ENCODE measurements at regions not wholly inside any gene's neighbourhood (a gene's known extent, or its start where the extent isn't known, plus 50 kb on each side); places are given as distances from the start of the nearest gene placed in this dataset.
"Not testable (repeated sequence)": the region's sequence is repeated elsewhere in the genome, so short reads cannot be mapped to it uniquely, and the experiment has no call there.

DNA sequence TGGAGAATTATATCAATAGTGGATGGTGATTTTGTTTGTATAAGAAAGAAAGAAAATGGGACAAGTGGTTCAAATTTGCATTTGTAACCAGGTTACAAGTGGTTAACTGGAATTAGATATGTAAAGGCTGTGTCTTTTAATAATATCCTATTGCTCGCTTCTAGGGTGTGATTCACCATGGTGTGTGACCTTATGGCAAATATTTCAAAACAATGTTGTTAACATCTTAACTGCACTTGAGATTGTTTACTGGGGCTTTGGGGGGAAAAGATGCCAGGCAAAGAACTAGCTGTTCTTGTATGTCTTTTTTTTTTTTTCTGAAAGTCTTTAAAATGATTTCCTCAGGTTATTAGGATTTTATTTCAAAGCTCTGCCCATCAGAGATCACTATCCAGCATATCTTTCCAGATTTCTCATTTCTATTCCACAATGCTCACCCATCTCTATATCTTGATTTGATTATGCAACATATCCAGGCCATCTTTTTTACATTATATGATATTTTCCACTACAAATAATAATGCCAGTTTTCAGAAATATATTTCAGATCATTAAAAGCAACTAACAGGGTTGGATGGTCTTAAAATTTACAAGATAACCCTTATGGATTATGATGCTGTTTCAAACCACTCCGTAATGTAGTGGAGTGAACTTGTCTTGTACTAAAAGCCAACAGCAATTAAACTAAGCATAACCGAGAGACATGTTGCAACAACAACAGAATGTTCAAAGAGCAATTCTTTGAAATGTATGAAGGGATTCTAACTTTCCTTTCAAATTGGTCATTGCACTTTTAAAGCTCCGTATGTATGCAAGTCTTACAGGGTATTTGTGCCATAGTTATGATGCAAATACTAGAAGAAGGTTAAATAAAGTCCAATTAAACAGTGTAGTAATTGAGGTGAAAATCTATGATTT, 341.5 kb upstream of the ETAA1 start:
- DNase-seq: no peak

DNA sequence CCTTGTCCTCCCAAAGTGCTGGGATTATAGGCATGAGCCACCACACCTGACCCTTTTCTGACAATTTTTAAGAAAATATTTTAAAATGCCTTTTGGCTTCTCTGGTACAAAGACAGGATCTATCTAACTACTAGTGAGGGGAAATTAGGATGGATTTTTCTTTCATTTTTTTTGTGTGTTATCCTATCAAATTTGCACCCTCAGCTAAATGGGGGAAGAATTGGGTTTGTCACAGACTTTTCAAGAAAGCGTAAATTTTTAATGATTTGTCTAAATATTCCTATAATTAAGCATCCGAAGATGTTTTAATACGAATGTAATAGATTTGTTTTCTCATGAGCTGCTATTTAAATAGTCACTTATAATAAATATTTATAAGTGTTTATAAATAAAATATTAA, 340.0 kb upstream of the ETAA1 start:
- DNase-seq: no peak

DNA sequence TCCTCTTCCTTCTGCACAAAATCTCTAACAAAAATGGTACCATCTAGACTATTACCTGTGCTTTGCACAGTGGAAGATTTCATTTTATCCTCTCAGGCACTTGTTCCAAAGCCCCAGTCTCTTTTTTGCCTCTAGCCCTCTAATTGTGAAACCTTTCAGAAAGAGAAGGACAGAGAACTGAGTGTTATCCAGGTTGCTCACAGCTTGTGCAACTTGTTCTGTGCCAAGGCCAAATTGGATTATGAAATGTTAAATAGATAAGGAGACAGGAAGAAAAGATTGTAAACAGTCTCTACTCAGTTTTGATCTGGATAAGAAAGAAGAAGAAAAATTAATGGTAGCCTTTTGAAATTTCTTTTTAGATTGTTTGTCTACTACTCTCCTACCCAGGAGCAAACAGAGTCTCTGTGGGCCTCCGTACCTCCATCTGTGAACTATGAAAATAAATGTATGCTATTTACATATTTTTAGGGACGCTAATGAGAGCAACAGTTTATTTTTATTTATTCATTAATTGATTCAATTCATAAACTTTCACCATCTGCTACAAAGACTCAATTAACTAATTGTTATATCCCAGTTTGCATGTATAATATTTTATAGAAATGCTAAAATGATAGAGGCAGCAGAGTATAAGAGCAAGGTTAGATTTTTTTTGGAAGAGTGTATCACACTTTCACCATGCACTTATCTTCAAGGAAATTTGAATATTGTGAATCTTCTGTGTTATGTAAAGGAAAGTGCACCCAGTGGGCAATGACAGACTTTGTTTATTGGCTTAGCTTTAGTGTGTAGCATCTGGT, 339.0 kb upstream of the ETAA1 start:
- DNase-seq: no peak

DNA sequence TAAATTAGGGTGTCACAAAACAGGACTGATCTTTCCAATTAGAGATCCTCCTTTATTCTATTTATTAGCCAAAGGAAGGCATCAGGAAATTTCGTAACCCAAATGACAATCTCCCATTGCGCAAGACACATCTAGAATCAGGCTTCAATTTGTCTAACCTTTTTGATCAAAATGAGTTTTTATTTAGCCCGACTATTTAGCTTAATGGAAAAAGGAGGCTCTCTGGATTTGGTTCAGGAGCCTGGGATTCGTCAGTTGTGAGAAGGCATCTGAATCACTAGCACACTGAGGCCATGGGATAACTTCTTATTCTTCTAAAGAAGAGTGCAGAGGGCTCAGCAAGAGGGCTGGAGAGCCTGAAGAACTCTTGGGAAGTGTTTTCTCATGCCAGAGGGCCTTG, 332.1 kb upstream of the ETAA1 start:
- no peak for DNase-seq

DNA sequence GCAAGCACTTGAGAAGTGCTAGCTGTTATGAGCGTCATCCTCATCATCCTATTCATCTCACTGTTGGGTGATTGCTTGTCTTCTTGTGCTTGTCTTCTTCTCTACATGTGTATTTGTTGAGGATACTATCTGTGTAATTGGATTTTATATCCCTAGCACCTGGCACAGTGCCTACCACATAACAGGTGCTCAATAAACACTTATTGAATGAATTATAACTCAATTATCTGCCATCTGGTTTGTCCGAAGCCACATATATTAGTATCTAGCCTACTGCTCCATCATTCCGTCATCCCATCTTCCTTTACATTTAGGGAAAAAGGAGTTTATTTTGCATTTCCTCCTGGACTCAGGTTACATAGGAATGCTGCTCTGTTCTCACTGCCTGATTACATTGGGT, 330.4 kb upstream of the ETAA1 start:
- no peak for DNase-seq

DNA sequence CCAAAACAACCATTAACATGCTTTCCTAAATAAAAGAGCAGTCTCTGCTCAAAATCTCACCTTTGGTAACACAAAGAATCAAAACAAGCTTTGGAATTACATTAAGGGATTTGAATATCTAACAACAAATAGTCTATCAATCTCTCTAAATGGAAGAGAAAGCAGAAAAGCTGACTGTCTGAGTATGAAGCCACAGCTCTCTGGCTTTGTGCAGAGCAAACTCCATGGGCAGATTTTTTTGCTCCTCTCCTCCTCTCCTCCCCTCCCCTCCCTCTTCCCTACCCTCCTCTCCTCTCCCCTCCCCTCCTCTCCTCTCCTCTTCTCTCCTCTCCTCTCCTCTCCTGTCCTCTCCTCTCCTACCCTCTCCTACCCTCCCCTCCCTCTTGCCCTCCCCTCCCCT, 329.5 kb upstream of the ETAA1 start:
- DNase-seq: no peak

DNA sequence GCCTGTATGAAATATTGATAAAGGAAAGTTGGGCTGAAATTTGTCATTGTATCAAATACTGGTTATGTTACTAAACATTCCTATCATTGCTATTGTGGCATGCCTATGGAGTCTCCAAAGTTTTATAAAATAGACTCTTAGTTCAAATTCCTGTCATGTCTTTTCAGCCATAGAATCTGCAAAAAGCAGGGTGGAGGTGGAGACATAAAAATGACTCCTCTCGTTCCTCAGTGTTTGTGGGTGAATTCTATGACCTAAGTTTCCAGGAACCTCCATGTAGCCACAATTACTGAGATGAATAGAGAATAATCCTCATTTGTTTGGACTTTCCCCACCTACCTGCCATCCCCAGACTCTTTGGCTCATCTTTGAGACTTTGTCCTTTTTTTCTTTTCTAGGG, 326.3 kb upstream of the ETAA1 start:
- DNase-seq: no peak

DNA sequence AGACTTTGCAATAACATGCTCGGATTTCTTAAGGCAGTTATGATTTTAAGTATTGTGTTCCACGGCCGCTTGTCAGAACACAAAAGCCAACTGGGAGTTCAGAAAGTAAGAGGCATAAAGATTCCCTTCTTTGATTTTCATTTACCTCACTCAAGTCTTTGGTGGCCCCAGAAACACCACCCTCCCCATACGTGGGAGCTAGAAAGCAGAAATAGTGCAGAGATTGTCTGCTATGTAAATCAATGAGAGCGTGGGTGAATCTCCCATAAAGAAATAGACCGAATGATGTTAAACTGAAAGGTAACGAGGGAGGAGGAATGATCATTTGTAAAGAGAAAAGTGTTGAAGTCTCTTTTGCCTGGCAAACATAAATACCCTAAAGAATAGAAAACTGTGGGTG, 322.1 kb upstream of the ETAA1 start:
- no peak for DNase-seq

DNA sequence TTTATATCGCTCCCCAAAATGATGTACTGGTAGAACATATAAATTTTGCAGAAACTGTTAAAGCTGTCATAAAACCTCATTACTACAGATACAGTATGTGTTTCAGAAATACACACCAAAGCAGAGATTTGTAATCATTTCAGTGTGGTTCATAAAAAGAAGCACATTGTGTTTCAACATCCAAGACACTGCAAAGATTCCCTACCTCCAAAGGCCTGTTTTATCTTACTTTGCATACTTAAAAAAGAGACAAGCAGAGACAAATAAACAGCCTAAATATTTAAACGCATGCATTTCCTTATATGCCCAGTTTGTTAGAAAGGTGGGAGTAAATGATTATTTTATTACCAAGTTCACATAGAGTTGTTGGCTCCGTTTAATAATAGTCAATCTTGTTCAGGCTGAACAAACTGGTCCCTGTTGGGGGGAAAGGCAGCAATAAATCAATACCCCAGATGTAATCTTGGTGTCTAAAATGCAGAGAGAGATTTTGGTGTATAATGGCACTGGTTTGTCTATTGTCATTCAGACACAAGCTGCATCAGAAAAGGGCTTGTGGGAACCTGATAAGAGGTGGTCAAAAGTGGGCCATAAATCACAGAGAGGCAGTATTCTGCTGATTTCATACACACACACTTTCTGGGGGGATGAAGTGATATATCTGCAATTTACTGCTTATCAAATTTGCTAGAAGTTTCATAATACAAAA, 321.4 kb upstream of the ETAA1 start:
- DNase-seq: no peak

DNA sequence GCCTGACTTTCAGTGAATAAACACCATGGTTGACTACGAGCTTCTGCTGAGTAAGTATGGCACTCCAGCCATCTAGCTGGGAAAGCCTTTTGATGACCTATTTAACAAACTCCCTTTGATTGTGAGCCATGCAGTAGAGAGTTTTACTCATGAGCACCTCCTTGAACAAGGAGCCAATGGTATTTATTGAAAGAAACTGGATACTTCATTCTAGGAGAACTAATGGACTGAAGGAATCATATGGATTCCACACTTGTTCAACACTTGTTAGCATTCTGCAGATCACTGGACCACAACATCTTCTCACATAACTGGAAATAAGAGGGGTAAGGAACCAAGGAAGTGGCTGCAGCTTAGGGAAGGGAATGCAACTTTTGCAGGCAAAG, 320.9 kb upstream of the ETAA1 start:
- no peak for DNase-seq

GRCh38 chr2:67079729-67080128, 317.4 kb upstream of the ETAA1 start:
- DNase-seq: no peak

DNA sequence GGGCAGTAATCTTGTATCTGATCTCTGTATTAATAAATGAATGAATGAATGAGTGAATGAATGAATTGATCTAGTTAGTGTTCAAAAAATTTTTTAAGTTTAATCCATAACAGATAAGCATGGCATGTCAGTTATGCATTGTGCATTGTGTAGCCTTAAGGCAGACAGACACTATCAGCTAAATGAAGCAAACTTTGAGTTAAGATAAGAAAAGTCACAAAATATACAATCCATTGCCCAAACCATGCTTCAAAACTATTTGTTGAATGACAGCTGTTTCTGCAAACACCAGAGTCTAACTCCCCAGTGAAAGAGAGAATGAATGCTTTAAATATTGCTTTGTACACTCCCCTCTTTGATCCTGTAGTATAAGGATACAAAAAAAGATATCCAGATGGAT, 314.3 kb upstream of the ETAA1 start:
- DNase-seq: no peak

DNA sequence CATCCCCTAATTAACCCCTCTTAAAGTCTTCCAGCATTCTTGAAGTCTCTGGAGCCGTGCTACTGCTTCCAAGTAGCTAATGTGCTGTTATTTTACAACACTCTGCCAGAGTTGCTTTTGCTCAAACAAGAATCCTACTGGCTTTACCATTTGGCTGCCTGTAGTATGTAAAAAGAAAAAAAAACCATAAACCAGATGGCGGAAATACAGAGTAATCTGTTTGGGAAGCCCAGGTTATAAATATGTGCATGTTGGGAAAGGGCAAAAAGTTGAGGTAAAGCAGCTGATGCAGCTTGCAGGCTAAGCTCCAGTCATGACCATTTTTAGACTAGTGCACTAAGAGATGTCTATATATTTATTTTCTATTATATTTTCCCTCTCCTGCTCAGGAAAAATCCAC, 313.2 kb upstream of the ETAA1 start:
- no peak for DNase-seq

DNA sequence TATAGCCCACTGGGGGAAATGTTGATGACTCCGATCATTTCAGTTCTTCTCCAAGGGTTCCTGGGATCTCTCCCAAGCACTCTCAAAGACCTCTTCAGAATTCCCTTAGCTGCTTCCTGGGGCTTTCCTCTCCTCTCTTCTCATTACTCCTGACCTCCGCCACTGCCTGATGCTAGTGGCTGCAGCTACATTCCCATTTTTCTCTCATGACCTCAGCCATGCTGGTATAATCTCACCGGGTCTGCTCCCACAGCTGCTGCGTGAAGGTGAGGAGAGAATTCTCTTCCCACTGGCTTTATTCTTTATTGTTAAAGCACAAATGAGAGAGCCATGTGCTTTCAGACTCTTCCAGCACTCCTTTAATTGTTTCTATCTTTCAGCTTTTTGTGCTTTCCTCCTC, 312.0 kb upstream of the ETAA1 start:
- no peak for DNase-seq

DNA sequence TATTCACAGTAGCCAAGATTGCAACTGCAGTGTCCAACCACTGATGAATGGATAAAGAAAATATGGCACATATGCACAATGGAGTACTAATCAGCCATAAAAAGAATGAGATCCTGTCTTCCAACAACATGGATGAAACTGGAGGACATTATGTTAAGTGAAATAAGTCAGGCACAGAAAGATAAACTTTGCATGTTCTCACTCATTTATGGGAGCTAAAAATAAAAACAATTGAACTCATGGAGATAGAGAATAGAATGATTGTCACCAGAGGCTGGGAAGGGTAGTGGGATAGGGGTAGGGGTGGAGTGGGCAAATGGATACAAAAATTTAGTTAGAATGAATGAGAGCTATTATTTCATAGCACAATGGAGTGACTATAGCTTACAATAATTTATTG, 305.5 kb upstream of the ETAA1 start:
- no peak for DNase-seq

DNA sequence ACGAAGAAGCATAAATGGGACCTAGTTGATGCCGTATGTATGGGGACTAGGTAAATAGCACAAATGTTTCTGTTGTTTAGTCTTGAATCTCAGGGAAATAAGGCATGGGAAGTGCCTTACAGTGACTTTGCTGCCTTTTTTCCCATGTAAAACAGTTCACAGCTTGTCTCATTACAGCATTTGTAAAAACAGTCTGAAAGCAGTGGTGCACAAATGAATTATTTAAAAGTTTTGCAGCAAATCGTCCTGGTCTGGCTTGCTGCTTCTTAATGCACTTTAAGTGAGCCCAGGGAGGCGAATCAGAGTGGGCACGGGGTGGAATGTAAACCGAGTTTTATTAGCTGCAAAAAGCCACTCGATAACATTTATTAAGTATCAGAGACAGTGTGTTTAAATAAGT, 302.0 kb upstream of the ETAA1 start:
- DNase-seq: no peak

GRCh38 chr2:67096886-67097285, 300.2 kb upstream of the ETAA1 start:
- DNase-seq: no peak

- no peak for DNase-seq
Observed at GRCh38 chr2:67103157-67103556, 294.0 kb upstream of the ETAA1 start.

DNA sequence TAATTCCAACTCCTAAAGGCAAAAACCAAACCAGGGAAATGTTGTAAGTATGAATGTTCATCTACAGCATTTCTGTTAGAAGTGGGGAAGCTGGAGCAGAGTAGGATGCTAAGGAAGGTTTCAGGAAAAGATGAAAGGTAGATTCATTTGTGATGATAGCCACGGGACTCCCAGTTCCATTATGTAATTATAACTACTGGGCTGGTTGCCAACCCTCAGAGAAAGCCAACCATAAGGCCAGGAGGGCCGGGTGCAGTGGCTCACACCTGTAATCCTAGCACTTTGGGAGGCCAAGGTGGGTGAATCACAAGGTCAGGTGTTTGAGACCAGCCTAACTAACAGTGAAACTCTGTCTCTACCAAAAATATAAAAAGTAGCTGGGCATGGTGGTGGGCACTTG, 288.9 kb upstream of the ETAA1 start:
- no peak for DNase-seq

DNA sequence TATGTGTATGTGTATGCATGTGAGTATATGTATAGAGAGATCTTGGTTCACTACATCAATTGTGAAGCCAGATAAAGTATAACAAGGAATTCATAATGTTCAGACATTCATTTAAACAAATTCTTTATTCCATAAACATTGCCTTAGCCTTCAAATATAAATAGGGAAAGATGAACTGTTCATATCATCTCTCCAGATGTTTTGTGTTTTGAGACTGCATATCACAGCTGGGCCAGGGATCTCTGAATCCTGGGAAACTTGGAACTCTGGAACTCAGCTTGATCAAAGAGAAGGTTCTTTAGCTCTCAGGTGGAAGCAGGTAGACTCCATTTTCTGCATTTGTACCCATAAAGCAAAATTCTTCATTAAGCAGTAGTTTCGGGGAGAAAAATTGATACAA, 272.6 kb upstream of the ETAA1 start:
- DNase-seq: no peak

- DNase-seq: no peak
Observed at GRCh38 chr2:67130531-67131256, 266.4 kb upstream of the ETAA1 start.

DNA sequence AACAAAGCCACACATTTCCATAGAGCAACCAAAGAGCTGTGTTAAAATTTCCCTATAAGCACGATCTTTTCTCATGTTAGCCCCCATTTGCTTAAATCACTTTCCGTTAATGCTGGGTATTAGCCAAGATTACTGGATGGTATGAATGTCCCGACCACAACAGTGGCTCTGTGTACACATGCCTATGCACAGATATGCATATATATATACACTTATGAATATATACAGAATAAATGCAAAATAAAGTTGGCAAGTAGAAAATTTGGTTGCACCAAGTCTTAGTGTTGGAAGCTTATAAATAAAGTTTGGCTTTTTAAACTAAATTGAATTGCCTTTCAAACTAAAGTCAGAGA, 265.9 kb upstream of the ETAA1 start:
- no peak for DNase-seq

GRCh38 chr2:67132441-67132940, 264.6 kb upstream of the ETAA1 start:
- DNase-seq: not testable (repeated sequence)

Data from NCI-H1092 treated with DMSO at 0.1 percent for 48 hours (cell line).